ENCODE measurements at regions not wholly inside any gene's neighbourhood (a gene's known extent, or its start where the extent isn't known, plus 50 kb on each side); places are given as distances from the start of the nearest gene placed in this dataset.

- no peak overlapping the region for H2AFZ ChIP-seq (ENCODE audit: low read length)
- H3K4me1 ChIP-seq (ENCODE audit: low read length), result no peaks in the 10 kb centered on the region
- no peak overlapping the region for H3K9ac ChIP-seq (ENCODE audit: low read length)
- no peaks in the 10 kb centered on the region for H3K36me3 ChIP-seq (replicated peaks; ENCODE audit: insufficient read depth, low read length)
- no peaks in the 10 kb centered on the region for H3F3A ChIP-seq (ENCODE audit: insufficient read depth, low read length)
- no peaks in the 10 kb centered on the region for H3K9me3 ChIP-seq (replicated peaks; ENCODE audit: insufficient read depth, low read length)
- H3K4me2 ChIP-seq (ENCODE audit: low read depth, low read length), result no peak overlapping the region
- no peaks in the 10 kb centered on the region for H4K20me1 ChIP-seq (ENCODE audit: insufficient read depth, low read length)
- H3K4me3 ChIP-seq (ENCODE audit: low read length), result no peak overlapping the region
- no peak for DNase-seq
- H3K79me2 ChIP-seq (ENCODE audit: low read length), result no peaks in the 10 kb centered on the region
- no peaks in the 10 kb centered on the region for H3K27me3 ChIP-seq (replicated peaks; ENCODE audit: insufficient read depth, low read length)
- TF ChIP-seq EZH2 (optimal IDR thresholded peaks at IDR 0.05; ENCODE audit: low read depth, low read length), result no peak
- no peak for TF ChIP-seq CTCF (IDR thresholded peaks at IDR 0.05; ENCODE audit: low read length)
- no peak for TF ChIP-seq EZH2phosphoT487 (IDR thresholded peaks at IDR 0.05; ENCODE audit: low read length)
- no peak overlapping the region for H3K27ac ChIP-seq (ENCODE audit: low read length)
- no peaks in the 10 kb centered on the region for H3K9me2 ChIP-seq (replicated peaks; ENCODE audit: insufficient read depth, low read length)
Observed at GRCh38 chr13:26476111-26476781, 81.2 kb upstream of the WASF3 start.

- no peaks in the 10 kb centered on the region for H3K27me3 ChIP-seq (replicated peaks; ENCODE audit: insufficient read depth, low read length)
- no peaks in the 10 kb centered on the region for H3K79me2 ChIP-seq (ENCODE audit: low read length)
- no peak overlapping the region for H2AFZ ChIP-seq (ENCODE audit: low read length)
- H3K4me3 ChIP-seq (ENCODE audit: low read length), result no peak overlapping the region
- no peaks in the 10 kb centered on the region for H3K4me1 ChIP-seq (ENCODE audit: low read length)
- no peaks in the 10 kb centered on the region for H3K9me3 ChIP-seq (replicated peaks; ENCODE audit: insufficient read depth, low read length)
- H3K36me3 ChIP-seq (replicated peaks; ENCODE audit: insufficient read depth, low read length), result no peaks in the 10 kb centered on the region
- no peaks in the 10 kb centered on the region for H4K20me1 ChIP-seq (ENCODE audit: insufficient read depth, low read length)
- TF ChIP-seq CTCF (IDR thresholded peaks at IDR 0.05; ENCODE audit: low read length), result no peak
- no peak for TF ChIP-seq EZH2phosphoT487 (IDR thresholded peaks at IDR 0.05; ENCODE audit: low read length)
- no peak for TF ChIP-seq EZH2 (optimal IDR thresholded peaks at IDR 0.05; ENCODE audit: low read depth, low read length)
- no peak overlapping the region for H3K27ac ChIP-seq (ENCODE audit: low read length)
- H3F3A ChIP-seq (ENCODE audit: insufficient read depth, low read length), result no peaks in the 10 kb centered on the region
- no peaks in the 10 kb centered on the region for H3K9me2 ChIP-seq (replicated peaks; ENCODE audit: insufficient read depth, low read length)
- no peak overlapping the region for H3K9ac ChIP-seq (ENCODE audit: low read length)
- DNase-seq, result no peak
- H3K4me2 ChIP-seq (ENCODE audit: low read depth, low read length), result no peak overlapping the region
Observed at GRCh38 chr13:26476782-26477142, 80.7 kb upstream of the WASF3 start.

GRCh38 chr13:26477681-26478080 lies 79.8 kb upstream of the WASF3 start:
- no peak overlapping the region for H3K4me2 ChIP-seq (ENCODE audit: low read depth, low read length)
- no peak overlapping the region for H3K9ac ChIP-seq (ENCODE audit: low read length)
- no peaks in the 10 kb centered on the region for H3K36me3 ChIP-seq (replicated peaks; ENCODE audit: insufficient read depth, low read length)

More at GRCh38 chr13:26477681-26478080, 79.8 kb upstream of the WASF3 start:
- H3K9me2 ChIP-seq (replicated peaks; ENCODE audit: insufficient read depth, low read length), result no peaks in the 10 kb centered on the region
- H3K27me3 ChIP-seq (replicated peaks; ENCODE audit: insufficient read depth, low read length), result no peaks in the 10 kb centered on the region
- no peaks in the 10 kb centered on the region for H4K20me1 ChIP-seq (ENCODE audit: insufficient read depth, low read length)
- DNase-seq, result no peak
- H3K79me2 ChIP-seq (ENCODE audit: low read length), result no peaks in the 10 kb centered on the region
- no peaks in the 10 kb centered on the region for H3K4me1 ChIP-seq (ENCODE audit: low read length)
- H3K27ac ChIP-seq (ENCODE audit: low read length), result no peak overlapping the region
- no peaks in the 10 kb centered on the region for H3F3A ChIP-seq (ENCODE audit: insufficient read depth, low read length)
- no peak for TF ChIP-seq EZH2 (optimal IDR thresholded peaks at IDR 0.05; ENCODE audit: low read depth, low read length)
- TF ChIP-seq EZH2phosphoT487 (IDR thresholded peaks at IDR 0.05; ENCODE audit: low read length), result no peak
- TF ChIP-seq CTCF (IDR thresholded peaks at IDR 0.05; ENCODE audit: low read length), result no peak
- H3K9me3 ChIP-seq (replicated peaks; ENCODE audit: insufficient read depth, low read length), result no peaks in the 10 kb centered on the region
- H3K4me3 ChIP-seq (ENCODE audit: low read length), result no peak overlapping the region
- no peak overlapping the region for H2AFZ ChIP-seq (ENCODE audit: low read length)

Data from MM.1S (cell line).